Skin epidermis (tissue), 12 donors: ENCODE measurements at regions not wholly inside any gene's neighbourhood (a gene's known extent, or its start where the extent isn't known, plus 50 kb on each side); places are given as distances from the start of the nearest gene placed in this dataset.

ENCODE experiments used
- H3K27ac ChIP-seq, 21 experiments: fragments of 200-600 bp; sonication (generic) in 11 of 21; one replicate each; pipeline ENCODE4 v1.5.0; 2020; ENCODE audit warnings: mild to moderate bottlenecking in 3 of 21, inconsistent platforms in 2 of 21, moderate library complexity in 2 of 21
- H3K4me3 ChIP-seq, 7 experiments: fragments of 200-600 bp; sonication (generic) in 2 of 7; one replicate each; pipeline ENCODE4 v1.5.0; 2020; ENCODE audit warnings: inconsistent platforms in 2 of 7, mild to moderate bottlenecking in 2 of 7, moderate library complexity in 1 of 7

- no peak overlapping the region for H3K27ac ChIP-seq
- no peak overlapping the region for H3K4me3 ChIP-seq
Measured at GRCh38 chr4:89463341-89463740, 155.7 kb upstream of the GPRIN3 start.

GRCh38 chr4:89447543-89447942 is 139.9 kb upstream of the GPRIN3 start:
- H3K27ac ChIP-seq = no peak overlapping the region
- no peak overlapping the region for H3K4me3 ChIP-seq

- Histone ChIP-seq H3K27ac (no peak overlapping the region), H3K4me3 (no peak overlapping the region)
Measured at GRCh38 chr4:89446193-89446592, 138.6 kb upstream of the GPRIN3 start.

- Histone ChIP-seq H3K4me3 (no peak overlapping the region), H3K27ac (no peak overlapping the region)
Measured at GRCh38 chr4:89439533-89439932, 131.9 kb upstream of the GPRIN3 start.

GRCh38 chr4:89438102-89438831 is 130.7 kb upstream of the GPRIN3 start:
- Histone ChIP-seq H3K4me3 (no peak overlapping the region), H3K27ac (no peak overlapping the region)

- Histone ChIP-seq H3K27ac (no peak overlapping the region), H3K4me3 (no peak overlapping the region)
Measured at GRCh38 chr4:89434364-89434988, 126.9 kb upstream of the GPRIN3 start.

GRCh38 chr4:89427782-89428181 is 120.2 kb upstream of the GPRIN3 start:
- H3K27ac ChIP-seq = no peak overlapping the region

GRCh38 chr4:89425023-89425422 is 117.4 kb upstream of the GPRIN3 start:
- H3K27ac ChIP-seq = no peak overlapping the region

More at GRCh38 chr4:89427782-89428181, 120.2 kb upstream of the GPRIN3 start:
- no peak overlapping the region for H3K4me3 ChIP-seq

GRCh38 chr4:89422441-89422990 is 114.9 kb upstream of the GPRIN3 start:
- Histone ChIP-seq H3K27ac (no peak overlapping the region), H3K4me3 (no peak overlapping the region)

More at GRCh38 chr4:89425023-89425422, 117.4 kb upstream of the GPRIN3 start:
- H3K4me3 ChIP-seq = no peak overlapping the region

- Histone ChIP-seq H3K27ac (no peak overlapping the region), H3K4me3 (no peak overlapping the region)
Measured at GRCh38 chr4:89420507-89420906, 112.9 kb upstream of the GPRIN3 start.

GRCh38 chr4:89419111-89419695 is 111.6 kb upstream of the GPRIN3 start:
- H3K4me3 ChIP-seq = no peak overlapping the region

GRCh38 chr4:89416960-89417359 is 109.4 kb upstream of the GPRIN3 start:
- H3K4me3 ChIP-seq = no peak overlapping the region
- H3K27ac ChIP-seq = no peak overlapping the region

More at GRCh38 chr4:89419111-89419695, 111.6 kb upstream of the GPRIN3 start:
- H3K27ac ChIP-seq = no peak overlapping the region

GRCh38 chr4:89413518-89413917 is 105.9 kb upstream of the GPRIN3 start:
- H3K4me3 ChIP-seq = no peak overlapping the region
- no peak overlapping the region for H3K27ac ChIP-seq

- no peak overlapping the region for H3K27ac ChIP-seq
- no peak overlapping the region for H3K4me3 ChIP-seq
Measured at GRCh38 chr4:89411539-89412309, 104.1 kb upstream of the GPRIN3 start.

- H3K27ac ChIP-seq = no peak overlapping the region
- H3K4me3 ChIP-seq = no peak overlapping the region
Measured at GRCh38 chr4:89410687-89411086, 103.1 kb upstream of the GPRIN3 start.

GRCh38 chr4:89404530-89404929 is 96.9 kb upstream of the GPRIN3 start:
- Histone ChIP-seq H3K27ac (no peak overlapping the region), H3K4me3 (no peak overlapping the region)

- Histone ChIP-seq H3K27ac (no peak overlapping the region), H3K4me3 (no peak overlapping the region)
Measured at GRCh38 chr4:89403826-89404225, 96.2 kb upstream of the GPRIN3 start.

GRCh38 chr4:89400287-89401035 is 92.9 kb upstream of the GPRIN3 start:
- H3K27ac ChIP-seq = no peak overlapping the region
- H3K4me3 ChIP-seq = no peak overlapping the region

GRCh38 chr4:89398644-89399043 is 91.0 kb upstream of the GPRIN3 start:
- H3K4me3 ChIP-seq = no peak overlapping the region
- H3K27ac ChIP-seq = no peak overlapping the region
